Transverse colon (tissue), 4 donors: ENCODE measurements at regions not wholly inside any gene's neighbourhood (a gene's known extent, or its start where the extent isn't known, plus 50 kb on each side); places are given as distances from the start of the nearest gene placed in this dataset.

Experiments
- DNase-seq: peaks from one replicate; pipeline ENCODE4 v3.0.0-alpha.2; 2019
- H3K27ac ChIP-seq, 4 donors: fragments of 200-600 bp; sonication (generic); 2 replicates each; pipeline ENCODE4 v1.5.1; 2016 to 2018; ENCODE audit warnings: inconsistent platforms in 4 of 4
- H3K27me3 ChIP-seq: fragments of 200-600 bp; sonication (generic); 2 replicates; pipeline ENCODE4 v1.5.1; 2017; ENCODE audit warnings: inconsistent platforms
- H3K36me3 ChIP-seq, 4 donors: fragments of 200-600 bp; sonication (generic); 2 replicates each; pipeline ENCODE4 v1.5.1; 2017 to 2019; ENCODE audit warnings: inconsistent platforms in 4 of 4
- H3K4me1 ChIP-seq, 4 donors: fragments of 200-600 bp; sonication (generic); 2 replicates each; pipeline ENCODE4 v1.5.1; 2017 to 2020; ENCODE audit warnings: inconsistent platforms in 4 of 4
- H3K4me3 ChIP-seq, 4 donors: fragments of 200-600 bp; sonication (generic); 1 replicate in 1 of 4; 2 replicates in 3 of 4; pipeline versions ENCODE4 v1.5.1 to v1.6.1; 2017 to 2019; ENCODE audit warnings: inconsistent platforms in 4 of 4
- H3K9me3 ChIP-seq, 2 donors: fragments of 200-600 bp; sonication (generic); 2 replicates each; pipeline ENCODE4 v1.5.1; 2017 to 2019; ENCODE audit warnings: inconsistent platforms in 2 of 2
- EP300 ChIP-seq: sonication (generic); formaldehyde crosslinking; IDR thresholded peaks from one replicate; pipeline ENCODE4 v1.6.1; 2017; ENCODE audit warnings: antibody characterized with exemption, low read depth
- POLR2A ChIP-seq: fragments of 450-650 bp; IDR thresholded peaks from one replicate; pipeline ENCODE4 v1.6.1; 2016; ENCODE audit warnings: antibody characterized with exemption, mild to moderate bottlenecking, moderate library complexity
- POLR2AphosphoS5 ChIP-seq, 3 donors: sonication (generic); formaldehyde crosslinking; IDR thresholded peaks; one replicate each; pipeline ENCODE4 v1.6.1; 2016; ENCODE audit warnings: antibody characterized with exemption in 3 of 3
- WGBS, 2 donors: methylation state at CpG; one replicate each; pipeline ENCODE4 v1.1.5; 2018; ENCODE audit warnings: low coverage in 1 of 2; 5-methylcytosine and 5-hydroxymethylcytosine counted together
- in situ Hi-C, 4 donors: fragments of 200-750 bp; cut with MboI; loops; one replicate each; pipeline versions ENCODE4 v1.15.0 to v1.15.1; 2017; ENCODE audit warnings: low sequenced_read_pairs in 3 of 4, low pct_ligation_motif_present in 1 of 4, low pct_unique_long_range_greater_than_20kb in 1 of 4
- intact Hi-C: fragments of 100-400 bp; cut with DNase I; formaldehyde crosslinking; loops from one replicate; pipeline ENCODE4 v1.15.1; 2023; ENCODE audit warnings: low total_unique reads
- TF ChIP-seq, protein P1 (sequence below), 5 experiments: fragments of 200-600 bp in 3 of 5; fragments of 450-650 bp in 2 of 5; sonication (generic) in 3 of 5; IDR thresholded peaks; 1 replicate in 2 of 5; 2 replicates in 3 of 5; pipeline ENCODE4 v1.5.1; 2016 to 2017; ENCODE audit warnings: antibody characterized with exemption in 5 of 5, inconsistent platforms in 3 of 5, mild to moderate bottlenecking in 2 of 5, moderate library complexity in 1 of 5

DNA sequence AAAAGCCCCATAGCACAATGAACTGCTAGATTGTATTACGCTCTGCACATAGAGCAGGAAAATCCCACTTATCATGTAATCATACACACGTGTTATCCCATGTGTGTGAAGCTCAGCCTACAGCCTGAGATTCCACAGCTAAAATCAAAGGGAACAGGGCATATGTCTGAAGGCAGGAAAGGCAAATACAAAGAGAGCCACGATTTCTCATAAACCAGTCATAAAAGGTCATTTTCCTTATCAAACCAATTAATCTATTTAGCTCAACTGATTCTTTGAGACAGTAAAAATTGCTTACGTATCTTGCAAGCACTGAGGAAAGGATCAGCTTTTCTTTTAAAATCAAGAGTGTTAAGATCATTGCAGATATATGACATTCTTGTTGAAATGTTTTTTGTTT, 199.5 kb upstream of the TBL1XR1 start:
- H3K4me1 ChIP-seq: peaks cover 0 to 6% (median 0%) of the 10 kb centered on the region in 4 donors
- H3K4me3 ChIP-seq: no peak overlapping the region
- H3K27ac ChIP-seq: no peak overlapping the region
- no peaks in the 10 kb centered on the region for H3K36me3 ChIP-seq
- in situ Hi-C loops: no loop called here
- 38 to 61% methylated on average over 3 to 4 of the region's 4 CpGs for WGBS, 2 donors
- TF ChIP-seq POLR2AphosphoS5 (IDR thresholded peaks at IDR 0.05): no peak
- TF ChIP-seq POLR2A: no peak
- TF ChIP-seq EP300: no peak
- TF ChIP-seq, protein P1, sequence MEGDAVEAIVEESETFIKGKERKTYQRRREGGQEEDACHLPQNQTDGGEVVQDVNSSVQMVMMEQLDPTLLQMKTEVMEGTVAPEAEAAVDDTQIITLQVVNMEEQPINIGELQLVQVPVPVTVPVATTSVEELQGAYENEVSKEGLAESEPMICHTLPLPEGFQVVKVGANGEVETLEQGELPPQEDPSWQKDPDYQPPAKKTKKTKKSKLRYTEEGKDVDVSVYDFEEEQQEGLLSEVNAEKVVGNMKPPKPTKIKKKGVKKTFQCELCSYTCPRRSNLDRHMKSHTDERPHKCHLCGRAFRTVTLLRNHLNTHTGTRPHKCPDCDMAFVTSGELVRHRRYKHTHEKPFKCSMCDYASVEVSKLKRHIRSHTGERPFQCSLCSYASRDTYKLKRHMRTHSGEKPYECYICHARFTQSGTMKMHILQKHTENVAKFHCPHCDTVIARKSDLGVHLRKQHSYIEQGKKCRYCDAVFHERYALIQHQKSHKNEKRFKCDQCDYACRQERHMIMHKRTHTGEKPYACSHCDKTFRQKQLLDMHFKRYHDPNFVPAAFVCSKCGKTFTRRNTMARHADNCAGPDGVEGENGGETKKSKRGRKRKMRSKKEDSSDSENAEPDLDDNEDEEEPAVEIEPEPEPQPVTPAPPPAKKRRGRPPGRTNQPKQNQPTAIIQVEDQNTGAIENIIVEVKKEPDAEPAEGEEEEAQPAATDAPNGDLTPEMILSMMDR (IDR thresholded peaks at IDR 0.05): no peak
- intact Hi-C loops: no loop called here
- no peak for DNase-seq
- no peaks in the 10 kb centered on the region for H3K27me3 ChIP-seq
- no peaks in the 10 kb centered on the region for H3K9me3 ChIP-seq

DNA sequence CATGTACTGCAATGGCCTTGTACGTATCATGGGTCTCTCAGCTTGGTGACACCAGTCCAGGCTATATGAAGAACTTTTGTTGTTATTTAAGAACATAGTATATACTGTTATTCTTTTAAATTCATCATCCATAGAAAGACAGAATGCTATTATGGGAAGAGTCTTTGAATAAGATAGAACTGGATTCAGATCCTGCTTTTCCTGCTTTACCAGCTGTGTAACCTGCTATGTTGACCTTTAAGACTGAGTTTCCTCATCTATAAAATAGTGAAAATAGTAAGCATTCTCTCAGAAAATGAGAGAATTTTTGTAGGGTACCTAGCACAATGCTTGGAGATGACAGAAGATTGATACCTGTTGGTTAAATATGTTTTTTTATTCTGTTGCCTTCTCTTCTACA, 204.1 kb upstream of the TBL1XR1 start:
- no peak overlapping the region for H3K4me3 ChIP-seq
- intact Hi-C loops: no loop called here
- TF ChIP-seq POLR2A (no peak), POLR2AphosphoS5 (IDR thresholded peaks at IDR 0.05) (no peak), EP300 (no peak)
- TF ChIP-seq, protein P1 (IDR thresholded peaks at IDR 0.05): no peak
- no peak for DNase-seq
- no peaks in the 10 kb centered on the region for H3K27me3 ChIP-seq
- WGBS, 2 donors: 97% methylated on average over 1 of the region's 1 CpG; no CpG with 5 or more reads in 1 of the 2 donors
- no peaks in the 10 kb centered on the region for H3K9me3 ChIP-seq
- in situ Hi-C loops: no loop called here
- no peak overlapping the region for H3K27ac ChIP-seq
- no peaks in the 10 kb centered on the region for H3K36me3 ChIP-seq
- peaks cover 0 to 5% (median 0%) of the 10 kb centered on the region in 4 donors for H3K4me1 ChIP-seq

DNA sequence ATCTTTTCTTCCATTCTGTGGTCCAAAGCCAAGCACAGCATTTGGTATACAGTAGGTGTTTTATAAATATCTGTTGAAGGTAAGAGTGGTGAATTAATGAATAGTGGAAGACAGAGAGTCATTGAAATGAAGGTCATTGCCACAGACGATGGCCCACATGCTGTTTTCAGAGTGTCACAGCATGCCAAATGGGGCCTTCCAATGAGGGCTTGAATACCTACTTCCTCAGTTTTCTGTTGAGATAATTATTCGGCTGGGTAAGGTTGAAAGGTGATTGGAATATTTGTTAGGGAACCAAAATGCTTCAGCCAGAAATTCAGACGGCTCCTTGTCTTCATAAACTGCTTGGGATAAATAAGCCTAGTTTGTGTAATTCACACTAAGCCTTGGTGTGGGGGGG, 205.3 kb upstream of the TBL1XR1 start:
- WGBS, 2 donors: 90 to 93% methylated on average over 3 of the region's 3 CpGs
- Histone ChIP-seq H3K4me3 (no peak overlapping the region), H3K36me3 (no peaks in the 10 kb centered on the region), H3K27me3 (no peaks in the 10 kb centered on the region), H3K27ac (no peak overlapping the region), H3K4me1 (no peaks in the 10 kb centered on the region), H3K9me3 (no peaks in the 10 kb centered on the region)
- intact Hi-C loops: no loop called here
- in situ Hi-C loops: no loop called here
- TF ChIP-seq POLR2AphosphoS5 (IDR thresholded peaks at IDR 0.05): no peak
- no peak for TF ChIP-seq POLR2A
- TF ChIP-seq EP300: no peak
- TF ChIP-seq, protein P1 (IDR thresholded peaks at IDR 0.05): no peak
- DNase-seq: no peak

DNA sequence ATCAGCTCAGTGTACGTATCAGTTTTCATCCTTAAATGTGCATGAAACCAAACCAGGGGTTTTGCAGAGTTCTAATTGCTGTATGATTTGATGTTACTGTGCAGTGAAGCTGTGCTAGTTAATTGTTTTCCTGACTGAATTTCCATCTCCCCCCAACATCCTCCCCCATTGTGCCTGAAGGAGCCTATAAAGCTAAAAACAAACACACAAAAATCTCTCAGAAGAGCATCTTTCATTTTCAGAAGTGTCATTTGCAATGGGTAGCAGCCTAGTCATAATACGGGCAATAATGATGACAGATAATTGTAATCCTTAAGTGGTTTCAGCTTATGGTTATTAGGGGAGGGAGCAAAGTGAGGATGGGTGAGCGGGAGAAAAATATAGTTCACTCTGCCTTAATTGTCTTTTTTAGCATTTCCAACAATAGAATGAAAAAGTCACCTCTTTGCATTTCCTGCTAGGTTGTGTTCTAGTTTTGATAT, 207.9 kb upstream of the TBL1XR1 start:
- TF ChIP-seq POLR2A: no peak
- H3K4me1 ChIP-seq: no peaks in the 10 kb centered on the region
- WGBS, 2 donors: 84 to 88% methylated on average over 3 of the region's 3 CpGs
- DNase-seq: no peak
- H3K9me3 ChIP-seq: no peaks in the 10 kb centered on the region
- H3K27ac ChIP-seq: no peak overlapping the region
- no peaks in the 10 kb centered on the region for H3K36me3 ChIP-seq
- intact Hi-C loops (no loop called here), in situ Hi-C loops (no loop called here)
- H3K4me3 ChIP-seq: no peak overlapping the region
- H3K27me3 ChIP-seq: no peaks in the 10 kb centered on the region

DNA sequence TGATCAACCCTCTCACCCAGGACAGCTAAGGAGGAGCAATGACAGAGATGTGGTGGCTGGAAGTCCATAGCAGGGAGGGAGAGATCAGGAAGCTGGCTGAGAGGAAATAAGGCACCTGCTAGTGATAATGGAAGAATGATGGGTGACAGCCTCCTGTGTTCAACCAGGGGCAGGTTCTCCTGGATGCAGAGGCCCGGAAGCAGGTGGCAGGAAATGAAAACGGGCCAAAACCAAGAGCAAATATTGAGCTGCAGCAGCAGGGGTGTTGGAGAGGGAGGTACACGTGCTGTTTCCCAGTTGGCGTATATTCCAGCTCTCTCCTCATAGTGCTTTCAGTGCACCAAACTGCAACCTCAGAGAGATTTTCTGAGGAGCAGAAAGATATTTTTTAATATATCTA, 213.4 kb upstream of the TBL1XR1 start:
- H3K4me3 ChIP-seq: no peak overlapping the region
- no peaks in the 10 kb centered on the region for H3K27me3 ChIP-seq
- H3K36me3 ChIP-seq: no peaks in the 10 kb centered on the region
- H3K9me3 ChIP-seq: no peaks in the 10 kb centered on the region
- in situ Hi-C loops: no loop called here
- peaks cover 0 to 9% (median 0%) of the 10 kb centered on the region in 4 donors for H3K4me1 ChIP-seq
- TF ChIP-seq POLR2A (no peak), POLR2AphosphoS5 (IDR thresholded peaks at IDR 0.05) (no peak), EP300 (no peak)
- TF ChIP-seq, protein P1 (IDR thresholded peaks at IDR 0.05): no peak
- intact Hi-C loops: no loop called here
- peak; percentile 26 for DNase-seq
- 36 to 50% methylated on average over 4 of the region's 4 CpGs for WGBS, 2 donors
- no peak overlapping the region for H3K27ac ChIP-seq
